ENCODE measurements at regions not wholly inside any gene's neighbourhood (a gene's known extent, or its start where the extent isn't known, plus 50 kb on each side); places are given as distances from the start of the nearest gene placed in this dataset.

- no peak for TF ChIP-seq CTCF (IDR thresholded peaks at IDR 0.05)
Observed at GRCh38 chr6:151671195-151671594, 136.3 kb upstream of the ESR1 start.

GRCh38 chr6:151674578-151674977 is 132.9 kb upstream of the ESR1 start:
- Histone ChIP-seq H3K4me3 (no peak overlapping the region), H3K27ac (no peak overlapping the region)
- no peak for DNase-seq (ENCODE audit: low spot score)
- TF ChIP-seq CTCF (IDR thresholded peaks at IDR 0.05), result no peak

More at GRCh38 chr6:151671195-151671594, 136.3 kb upstream of the ESR1 start:
- H3K27ac ChIP-seq, result no peak overlapping the region
- H3K4me3 ChIP-seq, result no peak overlapping the region
- DNase-seq (ENCODE audit: low spot score), result no peak

GRCh38 chr6:151675746-151676459 is 131.6 kb upstream of the ESR1 start:
- TF ChIP-seq CTCF (IDR thresholded peaks at IDR 0.05), result peak; percentile 62
- DNase-seq (ENCODE audit: low spot score), result no peak
- no peak overlapping the region for H3K27ac ChIP-seq
- no peak overlapping the region for H3K4me3 ChIP-seq

GRCh38 chr6:151676460-151676945 is 131.0 kb upstream of the ESR1 start:
- H3K27ac ChIP-seq, result no peak overlapping the region
- DNase-seq (ENCODE audit: low spot score), result no peak
- no peak for TF ChIP-seq CTCF (IDR thresholded peaks at IDR 0.05)
- no peak overlapping the region for H3K4me3 ChIP-seq

GRCh38 chr6:151677404-151677803 is 130.1 kb upstream of the ESR1 start:
- Histone ChIP-seq H3K27ac (no peak overlapping the region), H3K4me3 (no peak overlapping the region)
- no peak for TF ChIP-seq CTCF (IDR thresholded peaks at IDR 0.05)
- DNase-seq (ENCODE audit: low spot score), result no peak

- no peak for TF ChIP-seq CTCF (IDR thresholded peaks at IDR 0.05)
- H3K27ac ChIP-seq, result no peak overlapping the region
- no peak for DNase-seq (ENCODE audit: low spot score)
- H3K4me3 ChIP-seq, result no peak overlapping the region
Observed at GRCh38 chr6:151679081-151679480, 128.4 kb upstream of the ESR1 start.

GRCh38 chr6:151679941-151680340 is 127.5 kb upstream of the ESR1 start:
- no peak for TF ChIP-seq CTCF (IDR thresholded peaks at IDR 0.05)
- DNase-seq (ENCODE audit: low spot score), result no peak
- Histone ChIP-seq H3K27ac (no peak overlapping the region), H3K4me3 (no peak overlapping the region)

All from coronary artery (tissue), 2 donors.